GM12878 (cell line): ENCODE measurements at regions not wholly inside any gene's neighbourhood (a gene's known extent, or its start where the extent isn't known, plus 50 kb on each side); places are given as distances from the start of the nearest gene placed in this dataset.

ENCODE experiments used
- ATAC-seq: fragments of 200-7000 bp; cut with Tn5 transposase; 3 replicates; pipeline ENCODE4 v1.9.1; 2020; ENCODE audit warnings: mild to moderate bottlenecking, moderate library complexity
- BruUV-seq: library from RNA; stranded (reverse); fragments of 400-500 nt; replicated peaks from 2 replicates; lab custom pipeline; 2021; lab: Mats Ljungman, UMichigan
- CTCF ChIA-PET: fragments of 300-600 bp; sonication (Branson Sonifier 250); formaldehyde crosslinking; extraction: SDS; loops from one replicate; lab custom pipeline; 2021; ENCODE audit warnings: inconsistent platforms; lab: Yijun Ruan, JAX
- POLR2A ChIA-PET: fragments of 350-600 bp; formaldehyde crosslinking; extraction: SDS; loops from one replicate; lab custom pipeline; 2021; ENCODE audit warnings: inconsistent platforms; lab: Charles Lee
- RAD21 ChIA-PET: fragments of 300-600 bp; sonication (Branson Sonifier 250); formaldehyde crosslinking; loops from one replicate; lab custom pipeline; 2023; ENCODE audit warnings: antibody characterized with exemption; ENCODE audit not compliant: unreplicated experiment; lab: Charles Lee
- SMC1A ChIA-PET: fragments of 300-600 bp; sonication (Branson Sonifier 250); formaldehyde crosslinking; loops from one replicate; lab custom pipeline; 2023; ENCODE audit not compliant: unreplicated experiment, uncharacterized antibody; lab: Charles Lee
- DNase-seq: peaks from one replicate; pipeline ENCODE4 v3.0.0-alpha.2; 2011; ENCODE audit warnings: low read depth, low spot score
- FAIRE-seq: peaks from 3 replicates; lab custom pipeline; 2011; peaks lifted over from hg19 to GRCh38; lab: Jason Lieb, UNC
- H2AFZ ChIP-seq: 2 replicates; pipeline ENCODE4 v1.6.0; 2011; ENCODE audit warnings: low read depth, low read length, control low read depth; ENCODE audit not compliant: control insufficient read depth
- H3K27ac ChIP-seq: 2 replicates; pipeline ENCODE4 v1.5.1; 2011; ENCODE audit warnings: control low read depth; ENCODE audit not compliant: control insufficient read depth, insufficient read depth
- H3K27me3 ChIP-seq, 2 experiments: replicated peaks in 1 of 2; 2 replicates each; pipeline versions ENCODE4 v1.6.0 to v1.6.1; 2011; ENCODE audit warnings: low read length in 1 of 2; ENCODE audit not compliant: control insufficient read depth in 2 of 2, insufficient read depth in 2 of 2
- H3K36me3 ChIP-seq, 2 experiments: 2 replicates each; pipeline ENCODE4 v1.5.1; 2011; ENCODE audit warnings: low read length in 1 of 2; ENCODE audit not compliant: control insufficient read depth in 2 of 2, insufficient read depth in 2 of 2
- H3K4me1 ChIP-seq: 2 replicates; pipeline ENCODE4 v1.6.1; 2011; ENCODE audit warnings: mild to moderate bottlenecking, low read length, moderate library complexity, mixed read lengths; ENCODE audit not compliant: control insufficient read depth, insufficient read depth
- H3K4me2 ChIP-seq: 2 replicates; pipeline ENCODE4 v1.6.0; 2011; ENCODE audit warnings: control low read depth; ENCODE audit not compliant: control insufficient read depth, insufficient read depth
- H3K4me3 ChIP-seq: fragments of 200-600 bp; sonication (generic); 2 replicates; pipeline ENCODE4 v1.5.1; 2016
- H3K79me2 ChIP-seq: 2 replicates; pipeline ENCODE4 v1.6.0; 2011; ENCODE audit warnings: low read length; ENCODE audit not compliant: control insufficient read depth, insufficient read depth
- H3K9ac ChIP-seq: 2 replicates; pipeline ENCODE4 v1.8.0; 2011; ENCODE audit warnings: low read length, control low read depth, mixed read lengths; ENCODE audit not compliant: control insufficient read depth, insufficient read depth
- H3K9me3 ChIP-seq: replicated peaks from 3 replicates; pipeline ENCODE4 v1.5.1; 2011; ENCODE audit warnings: mild to moderate bottlenecking, low read length; ENCODE audit not compliant: control insufficient read depth, insufficient read depth
- H4K20me1 ChIP-seq: 2 replicates; pipeline ENCODE4 v1.6.0; 2011; ENCODE audit not compliant: control insufficient read depth, insufficient read depth
- DPF2 ChIP-seq: fragments of 450-650 bp; IDR thresholded peaks from 2 replicates; pipeline ENCODE4 v1.6.1; 2017; ENCODE audit warnings: mild to moderate bottlenecking
- IKZF1 ChIP-seq: fragments of 450-650 bp; conservative IDR thresholded peaks from 2 replicates; pipeline ENCODE4 v1.6.1; 2017; ENCODE audit warnings: antibody characterized with exemption, mild to moderate bottlenecking
- MTA2 ChIP-seq: fragments of 450-650 bp; IDR thresholded peaks from 2 replicates; pipeline ENCODE4 v1.6.1; 2016; ENCODE audit warnings: low read depth, mild to moderate bottlenecking, moderate library complexity
- RB1 ChIP-seq: fragments of 450-650 bp; formaldehyde crosslinking; IDR thresholded peaks from 2 replicates; pipeline ENCODE4 v1.6.1; 2017; ENCODE audit warnings: mild to moderate bottlenecking, borderline replicate concordance
- WGBS: methylation state at CpG from one replicate; pipeline ENCODE4 v1.1.6; 2016; ENCODE audit warnings: low lambda C conversion rate; ENCODE audit not compliant: insufficient replicate concordance, insufficient coverage; ENCODE audit errors: missing lambda C conversion rate; 5-methylcytosine and 5-hydroxymethylcytosine counted together
- in situ Hi-C: fragments of 300-500 bp; cut with MboI; formaldehyde crosslinking; loops from 9 replicates; pipeline ENCODE4 v1.14.3; 2018; ENCODE audit warnings: mixed read lengths
- intact Hi-C: fragments of 100-400 bp; cut with micrococcal nuclease; formaldehyde crosslinking; loops from one replicate; pipeline ENCODE4 v1.14.2; 2022; ENCODE audit not compliant: unreplicated experiment
- TF ChIP-seq, protein P1 (sequence below): fragments of 450-650 bp; IDR thresholded peaks from 2 replicates; pipeline ENCODE4 v1.6.1; 2017; ENCODE audit warnings: low read depth, mild to moderate bottlenecking, moderate library complexity

DNA sequence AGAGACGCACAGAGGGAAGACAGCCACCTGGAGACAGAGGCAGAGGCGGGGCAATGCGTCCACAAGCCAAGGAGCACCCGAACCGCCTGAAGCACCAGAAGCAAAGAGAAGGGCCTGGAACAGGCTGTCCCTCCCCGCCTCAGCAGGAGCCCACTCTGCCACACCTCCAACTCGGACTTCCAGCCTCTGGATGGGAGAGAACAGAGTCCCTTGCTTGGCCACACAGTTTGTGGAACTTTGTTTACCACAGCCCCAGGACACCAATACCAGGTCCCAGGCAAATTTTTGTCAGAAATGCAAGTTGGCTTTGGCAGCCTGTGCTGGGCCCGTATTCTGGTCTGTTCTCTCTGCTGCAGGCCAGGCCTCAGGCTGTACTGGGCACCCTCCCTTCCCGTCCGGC, 87.5 kb upstream of the RPS6KA2 start:
- DNase-seq: no peak

DNA sequence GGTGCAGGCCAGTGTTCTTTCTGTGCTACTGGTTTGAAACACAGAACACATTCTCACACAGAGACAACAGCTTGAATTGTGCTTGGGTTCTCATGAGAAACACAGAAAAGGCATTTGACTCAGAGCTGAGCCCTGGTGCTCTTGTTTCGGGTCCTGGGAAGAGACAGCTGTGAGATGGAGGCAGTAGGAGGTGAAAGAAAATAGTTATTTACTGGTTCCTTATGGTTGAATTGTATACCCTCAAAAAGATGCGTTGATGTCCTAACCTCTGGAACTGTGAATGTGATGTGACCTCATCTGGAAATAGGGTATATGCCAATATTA, 87.1 kb upstream of the RPS6KA2 start:
- no peaks in the 10 kb centered on the region for H4K20me1 ChIP-seq
- no peaks in the 10 kb centered on the region for H3K79me2 ChIP-seq
- no peak overlapping the region for H3K27ac ChIP-seq
- ATAC-seq: no peak
- SMC1A ChIA-PET: no interaction called here
- H3K36me3 ChIP-seq: no peaks in the 10 kb centered on the region
- H2AFZ ChIP-seq: no peak overlapping the region
- no peak overlapping the region for H3K4me3 ChIP-seq
- no peak for DNase-seq
- no peak overlapping the region for H3K4me2 ChIP-seq
- intact Hi-C loops: no loop called here
- H3K9ac ChIP-seq: no peak overlapping the region
- H3K27me3 ChIP-seq: no peaks in the 10 kb centered on the region
- CTCF ChIA-PET: no interaction called here
- RAD21 ChIA-PET: no interaction called here
- in situ Hi-C loops: no loop called here
- no peaks in the 10 kb centered on the region; the same call in 2 of the 3 replicates for H3K9me3 ChIP-seq
- POLR2A ChIA-PET: no interaction called here
- no peak for TF ChIP-seq RB1
- no peak for TF ChIP-seq DPF2
- TF ChIP-seq IKZF1: no peak
- FAIRE-seq: no peak
- no TSS peak for BruUV-seq
- H3K4me1 ChIP-seq: no peaks in the 10 kb centered on the region; the same call in 1 of the 2 replicates
- 0% methylated on average over 2 of the region's 2 CpGs for WGBS

More for the DNA sequence above, 87.5 kb upstream of the RPS6KA2 start:
- no peaks in the 10 kb centered on the region for H3K79me2 ChIP-seq
- in situ Hi-C loops (no loop called here), intact Hi-C loops (no loop called here)
- FAIRE-seq (no peak), ATAC-seq (no peak)
- H3K4me2 ChIP-seq: no peak overlapping the region
- H3K4me1 ChIP-seq: no peaks in the 10 kb centered on the region; the same call in 1 of the 2 replicates
- H3K9ac ChIP-seq: no peak overlapping the region
- ChIA-PET CTCF (no interaction called here), SMC1A (no interaction called here), POLR2A (no interaction called here), RAD21 (no interaction called here)
- H4K20me1 ChIP-seq: no peaks in the 10 kb centered on the region
- 22% methylated on average over 10 of the region's 10 CpGs for WGBS
- no peaks in the 10 kb centered on the region for H3K27me3 ChIP-seq
- H2AFZ ChIP-seq: no peak overlapping the region
- H3K36me3 ChIP-seq: no peaks in the 10 kb centered on the region
- H3K9me3 ChIP-seq: no peaks in the 10 kb centered on the region; the same call in 2 of the 3 replicates
- TF ChIP-seq, protein P1, sequence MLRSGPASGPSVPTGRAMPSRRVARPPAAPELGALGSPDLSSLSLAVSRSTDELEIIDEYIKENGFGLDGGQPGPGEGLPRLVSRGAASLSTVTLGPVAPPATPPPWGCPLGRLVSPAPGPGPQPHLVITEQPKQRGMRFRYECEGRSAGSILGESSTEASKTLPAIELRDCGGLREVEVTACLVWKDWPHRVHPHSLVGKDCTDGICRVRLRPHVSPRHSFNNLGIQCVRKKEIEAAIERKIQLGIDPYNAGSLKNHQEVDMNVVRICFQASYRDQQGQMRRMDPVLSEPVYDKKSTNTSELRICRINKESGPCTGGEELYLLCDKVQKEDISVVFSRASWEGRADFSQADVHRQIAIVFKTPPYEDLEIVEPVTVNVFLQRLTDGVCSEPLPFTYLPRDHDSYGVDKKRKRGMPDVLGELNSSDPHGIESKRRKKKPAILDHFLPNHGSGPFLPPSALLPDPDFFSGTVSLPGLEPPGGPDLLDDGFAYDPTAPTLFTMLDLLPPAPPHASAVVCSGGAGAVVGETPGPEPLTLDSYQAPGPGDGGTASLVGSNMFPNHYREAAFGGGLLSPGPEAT: no peak
- no peak for TF ChIP-seq MTA2
- H3K4me3 ChIP-seq: no peak overlapping the region
- no peak overlapping the region for H3K27ac ChIP-seq
- no TSS peak for BruUV-seq
